ENCODE measurements at regions not wholly inside any gene's neighbourhood (a gene's known extent, or its start where the extent isn't known, plus 50 kb on each side); places are given as distances from the start of the nearest gene placed in this dataset.

DNA sequence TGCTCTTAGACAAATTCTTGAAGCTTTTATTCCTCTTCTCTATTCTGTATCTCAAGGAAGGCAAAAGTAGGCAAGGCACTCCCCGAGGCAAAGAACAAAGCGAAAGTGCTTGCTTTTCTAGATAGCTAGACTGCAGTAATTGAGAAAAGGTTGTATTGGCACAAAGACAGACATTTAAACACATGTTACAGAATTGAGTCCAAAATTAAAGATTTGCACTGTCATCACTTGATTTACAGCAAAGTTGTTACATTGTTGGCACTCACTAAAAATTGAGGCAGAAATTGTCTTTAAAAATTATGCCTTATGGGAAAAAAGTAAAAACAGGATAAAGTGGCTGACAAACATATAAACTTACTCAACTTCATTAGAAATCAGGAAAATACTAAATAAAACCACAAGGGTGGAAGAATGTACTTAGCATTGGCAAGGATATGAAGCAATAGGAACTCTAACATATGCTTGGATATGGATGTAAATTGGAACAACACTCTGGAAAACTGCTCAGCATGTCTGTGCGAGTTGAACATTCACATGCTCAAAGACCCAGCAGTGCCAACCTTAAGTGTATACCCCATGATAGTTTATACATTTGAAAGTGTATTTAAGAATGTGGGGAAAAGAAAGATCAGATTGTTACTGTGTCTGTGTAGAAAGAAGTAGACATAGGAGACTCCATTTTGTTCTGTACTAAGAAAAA lies 491.3 kb downstream of the GLRX3 start:
- TF ChIP-seq GATA2 (IDR thresholded peaks at IDR 0.05; ENCODE audit: low read depth, low read length) (no peak), GATA3 (IDR thresholded peaks at IDR 0.05; ENCODE audit: low read depth, low read length) (no peak)

DNA sequence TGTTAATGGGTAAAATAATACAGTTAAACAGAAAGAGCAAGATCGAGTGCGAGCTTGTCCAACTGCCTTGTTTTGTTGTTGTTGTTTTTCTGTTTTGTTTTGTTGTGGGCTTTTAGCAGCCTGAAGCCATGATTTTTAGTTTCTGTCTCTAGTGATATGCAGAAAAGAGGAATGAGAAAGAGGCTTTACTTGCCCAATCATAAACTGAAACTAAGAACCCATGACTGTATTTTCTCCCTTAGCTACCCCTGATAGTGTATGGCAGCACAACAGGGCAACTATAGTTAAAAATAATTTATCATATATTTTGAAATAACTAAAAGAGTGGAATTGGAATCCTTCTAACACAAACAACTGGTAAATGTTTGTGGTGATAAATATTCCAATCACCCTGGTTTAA lies 493.9 kb downstream of the GLRX3 start:
- TF ChIP-seq GATA2 (IDR thresholded peaks at IDR 0.05; ENCODE audit: low read depth, low read length) (no peak), GATA3 (IDR thresholded peaks at IDR 0.05; ENCODE audit: low read depth, low read length) (no peak)

DNA sequence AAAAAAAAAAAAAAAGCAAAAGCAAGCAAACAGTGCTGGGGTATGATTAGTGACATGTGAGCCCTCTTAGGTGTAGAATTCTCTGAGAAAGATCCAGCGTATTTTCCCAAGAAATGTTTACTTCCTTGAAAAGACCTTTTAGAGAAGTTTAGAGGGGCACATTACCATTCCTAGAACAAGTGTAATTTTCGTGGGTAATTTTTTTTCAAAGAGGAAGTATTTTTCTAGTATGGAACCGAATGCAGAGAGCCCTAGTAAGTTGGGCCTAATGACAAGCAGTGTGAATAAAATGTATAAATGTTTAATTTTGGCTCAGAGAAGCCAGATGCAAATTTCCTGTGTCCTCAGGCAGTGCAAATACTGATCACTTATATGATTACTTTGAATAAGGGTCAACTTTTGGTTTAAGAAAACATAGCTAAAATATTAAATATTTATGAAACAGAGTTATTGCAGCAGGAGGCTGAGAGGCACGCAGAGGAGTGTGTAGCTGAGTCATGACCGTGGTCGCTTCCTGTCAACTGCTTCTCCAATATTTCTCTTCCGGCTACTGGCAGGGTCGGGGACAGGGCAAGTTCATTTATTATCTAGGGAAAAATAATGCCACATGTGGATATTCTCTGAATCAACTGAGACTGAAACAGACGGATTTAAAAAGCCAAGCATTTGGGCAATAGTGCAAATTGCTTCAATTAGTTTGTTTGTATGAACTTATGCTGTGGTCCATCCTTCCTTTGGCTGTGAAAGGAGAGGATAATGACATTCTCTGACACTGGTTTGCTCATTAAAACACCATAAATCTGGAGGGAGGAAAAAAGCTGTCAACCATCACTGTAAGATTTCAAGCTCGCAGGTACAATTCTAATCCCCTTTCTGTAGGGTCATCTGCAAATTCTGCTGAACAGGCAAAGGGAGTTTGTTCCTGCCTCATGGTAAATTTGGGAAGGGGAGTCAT lies 495.2 kb downstream of the GLRX3 start:
- TF ChIP-seq GATA3 (IDR thresholded peaks at IDR 0.05; ENCODE audit: low read depth, low read length) (no peak), GATA2 (IDR thresholded peaks at IDR 0.05; ENCODE audit: low read depth, low read length) (no peak)

DNA sequence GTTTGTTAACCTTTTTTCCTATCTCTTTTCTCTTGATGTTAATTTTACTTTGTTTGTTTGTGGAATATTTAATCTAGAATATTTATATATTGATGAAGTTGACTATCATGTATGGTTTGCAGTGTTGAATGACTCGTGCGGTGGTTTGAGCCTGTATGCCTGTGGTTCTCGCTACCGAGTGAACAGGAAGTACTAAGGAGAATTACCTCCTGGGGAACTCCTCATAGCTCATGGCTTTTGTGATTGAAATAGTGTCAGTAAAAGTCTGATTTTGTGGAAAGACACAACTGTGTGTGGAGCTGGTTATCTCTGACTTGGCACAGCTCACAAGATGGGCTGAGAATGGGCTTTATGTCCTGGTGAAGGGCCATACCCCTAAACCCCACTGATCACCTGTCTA lies 498.6 kb downstream of the GLRX3 start:
- no peak for TF ChIP-seq GATA2 (IDR thresholded peaks at IDR 0.05; ENCODE audit: low read depth, low read length)
- no peak for TF ChIP-seq GATA3 (IDR thresholded peaks at IDR 0.05; ENCODE audit: low read depth, low read length)

DNA sequence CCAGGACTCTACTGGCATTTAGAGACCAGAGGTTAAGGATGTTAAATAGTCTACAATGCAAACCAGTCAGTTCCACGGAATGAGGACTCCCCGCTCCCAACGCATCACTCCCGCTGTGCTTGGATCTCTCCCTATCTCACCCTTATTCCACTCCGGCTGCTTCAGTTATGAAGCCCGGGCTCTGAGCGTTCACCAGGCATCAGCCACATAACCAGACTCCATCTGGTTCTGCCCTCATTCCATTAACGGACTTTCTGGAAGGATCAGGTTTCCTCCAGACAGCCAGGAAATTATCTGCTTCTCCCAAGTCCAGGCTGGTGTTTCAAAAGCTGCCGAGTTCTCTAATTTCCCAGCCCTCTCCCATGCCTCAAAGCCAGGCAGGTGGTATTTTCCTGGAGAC lies 499.3 kb downstream of the GLRX3 start:
- TF ChIP-seq GATA3 (IDR thresholded peaks at IDR 0.05; ENCODE audit: low read depth, low read length) (no peak), GATA2 (IDR thresholded peaks at IDR 0.05; ENCODE audit: low read depth, low read length) (no peak)

DNA sequence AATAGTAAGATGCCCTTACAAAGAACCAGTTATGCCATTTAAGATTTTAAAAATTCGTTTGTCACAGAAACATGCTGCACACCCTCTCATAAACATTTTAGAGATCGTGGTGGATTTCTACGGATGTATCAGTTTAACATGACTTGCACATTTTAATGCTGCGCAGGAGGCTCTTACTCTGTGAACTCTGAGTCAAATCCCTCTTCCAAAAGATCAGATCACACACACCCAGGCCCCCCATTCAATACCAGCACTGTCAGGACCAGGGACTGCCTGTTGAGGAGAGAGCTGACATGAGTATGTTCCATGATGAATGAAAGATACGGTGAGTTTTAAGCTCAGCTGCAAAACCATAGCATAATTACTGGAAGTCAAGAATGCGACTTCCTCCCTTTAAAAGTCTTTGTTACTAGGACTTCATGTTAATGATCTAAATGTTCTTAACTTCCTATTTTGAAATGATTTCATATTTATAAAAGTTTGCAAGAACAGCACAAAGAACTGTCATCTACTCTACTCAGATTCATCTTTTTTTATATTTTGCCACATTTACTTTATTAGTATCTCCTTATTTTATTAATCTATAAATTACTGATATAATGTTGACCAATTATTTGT lies 500.2 kb downstream of the GLRX3 start:
- TF ChIP-seq GATA3 (IDR thresholded peaks at IDR 0.05; ENCODE audit: low read depth, low read length): no peak
- no peak for TF ChIP-seq GATA2 (IDR thresholded peaks at IDR 0.05; ENCODE audit: low read depth, low read length)

DNA sequence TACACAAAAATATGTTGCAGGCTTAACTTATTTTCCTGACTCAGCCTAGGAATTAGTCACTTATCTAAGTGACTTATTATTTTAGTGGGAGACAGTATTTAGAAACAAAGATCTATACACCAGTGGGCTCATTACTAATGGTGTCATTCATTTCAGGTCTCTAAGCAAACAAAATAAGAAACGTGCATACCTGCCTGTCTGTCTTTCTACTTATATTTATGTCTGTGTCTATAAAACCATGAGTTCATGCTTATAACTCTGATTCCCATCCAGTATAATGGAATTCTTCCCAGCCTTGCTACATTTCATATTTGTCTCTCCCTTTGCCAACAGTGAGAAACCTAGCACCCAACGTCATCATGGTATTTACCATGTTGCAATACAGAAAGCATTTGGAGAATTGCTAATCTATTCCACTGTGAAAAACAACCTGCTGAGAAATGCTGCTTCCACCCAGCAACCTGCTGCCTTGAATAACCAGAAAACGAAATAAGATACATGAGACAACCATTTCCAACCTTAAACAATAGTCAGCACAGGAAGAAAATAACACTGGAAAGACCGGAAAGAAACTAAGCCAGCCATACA lies 501.0 kb downstream of the GLRX3 start:
- TF ChIP-seq GATA2 (IDR thresholded peaks at IDR 0.05; ENCODE audit: low read depth, low read length): no peak
- no peak for TF ChIP-seq GATA3 (IDR thresholded peaks at IDR 0.05; ENCODE audit: low read depth, low read length)

DNA sequence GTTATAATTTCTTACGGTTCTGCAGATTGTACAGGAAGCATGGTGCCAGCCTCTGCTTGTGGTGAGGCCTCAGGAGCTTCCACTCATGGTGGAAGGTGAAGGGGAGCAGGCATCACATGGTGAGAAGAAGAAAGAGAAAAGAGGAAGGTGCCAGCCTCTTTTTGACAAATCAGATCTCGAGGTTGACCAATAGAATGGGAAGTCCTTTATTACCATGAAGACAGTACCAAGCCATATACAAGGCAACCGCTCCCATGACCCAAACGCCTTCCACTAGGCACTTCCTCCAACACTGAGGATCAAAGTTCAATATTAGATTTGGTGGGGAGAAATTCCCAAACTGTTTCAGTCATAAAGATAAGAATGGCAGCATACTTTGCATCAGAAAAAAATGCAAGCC lies 502.8 kb downstream of the GLRX3 start:
- no peak for TF ChIP-seq GATA2 (IDR thresholded peaks at IDR 0.05; ENCODE audit: low read depth, low read length)
- no peak for TF ChIP-seq GATA3 (IDR thresholded peaks at IDR 0.05; ENCODE audit: low read depth, low read length)

DNA sequence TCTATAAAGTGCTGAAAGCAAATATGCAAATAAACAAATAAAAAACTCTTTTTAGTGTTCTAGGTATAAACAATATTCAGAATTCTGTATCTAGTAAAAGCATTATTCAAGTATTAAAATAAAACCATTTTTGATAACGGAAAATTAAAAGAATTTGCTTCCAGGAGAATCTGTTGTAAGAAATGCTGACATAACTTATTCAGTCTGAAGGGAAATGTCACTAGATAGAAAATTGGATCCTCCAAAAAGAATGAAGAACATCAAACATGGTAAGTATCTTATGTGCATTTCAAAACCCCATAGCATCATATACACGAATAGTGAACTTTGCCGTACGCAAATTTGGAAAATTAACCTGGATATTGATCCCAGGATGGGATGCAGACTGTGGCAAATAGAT lies 506.7 kb downstream of the GLRX3 start:
- no peak for TF ChIP-seq GATA3 (IDR thresholded peaks at IDR 0.05; ENCODE audit: low read depth, low read length)
- no peak for TF ChIP-seq GATA2 (IDR thresholded peaks at IDR 0.05; ENCODE audit: low read depth, low read length)

DNA sequence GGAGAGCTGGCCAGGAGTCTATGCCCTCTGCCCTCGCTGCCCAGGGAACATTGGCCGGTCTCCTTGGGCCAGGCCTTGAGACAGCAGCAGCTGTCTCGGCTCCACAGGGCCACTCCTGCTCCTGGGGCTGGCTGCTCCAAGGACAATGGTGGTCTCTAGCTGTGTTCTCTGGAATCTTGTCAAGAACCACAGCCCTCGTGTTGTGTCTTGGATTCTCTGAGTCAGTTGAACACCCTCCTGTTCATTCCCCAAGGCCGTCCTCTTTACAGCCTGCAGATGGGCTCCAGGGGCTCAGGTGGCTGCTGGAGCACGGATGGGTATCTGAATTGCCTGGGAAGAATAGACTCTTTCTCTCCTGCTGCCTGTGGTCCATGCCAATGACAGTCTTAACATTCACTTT lies 511.1 kb downstream of the GLRX3 start:
- TF ChIP-seq GATA2 (IDR thresholded peaks at IDR 0.05; ENCODE audit: low read depth, low read length): no peak
- no peak for TF ChIP-seq GATA3 (IDR thresholded peaks at IDR 0.05; ENCODE audit: low read depth, low read length)

DNA sequence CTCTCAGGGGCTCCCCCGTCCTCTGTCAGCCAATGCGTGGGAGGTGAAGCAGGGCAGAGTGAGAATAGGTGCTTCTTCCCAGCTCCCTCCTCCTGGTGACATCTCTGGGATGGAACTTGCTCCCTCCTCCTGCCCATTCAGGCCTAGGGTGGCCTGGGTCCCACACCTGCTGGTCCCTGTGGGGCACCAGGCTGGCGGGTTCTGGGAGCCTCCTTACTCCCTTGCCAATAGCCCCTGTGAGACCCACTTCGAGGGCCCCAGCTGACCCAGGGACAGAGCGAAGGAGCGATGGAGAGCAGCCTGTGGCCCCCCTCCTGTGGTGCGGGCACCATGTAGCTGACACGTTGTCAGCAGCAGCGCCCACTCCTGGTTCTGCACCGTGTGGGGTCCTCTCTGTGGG lies 512.6 kb downstream of the GLRX3 start:
- TF ChIP-seq GATA3 (IDR thresholded peaks at IDR 0.05; ENCODE audit: low read depth, low read length) (no peak), GATA2 (IDR thresholded peaks at IDR 0.05; ENCODE audit: low read depth, low read length) (no peak)

DNA sequence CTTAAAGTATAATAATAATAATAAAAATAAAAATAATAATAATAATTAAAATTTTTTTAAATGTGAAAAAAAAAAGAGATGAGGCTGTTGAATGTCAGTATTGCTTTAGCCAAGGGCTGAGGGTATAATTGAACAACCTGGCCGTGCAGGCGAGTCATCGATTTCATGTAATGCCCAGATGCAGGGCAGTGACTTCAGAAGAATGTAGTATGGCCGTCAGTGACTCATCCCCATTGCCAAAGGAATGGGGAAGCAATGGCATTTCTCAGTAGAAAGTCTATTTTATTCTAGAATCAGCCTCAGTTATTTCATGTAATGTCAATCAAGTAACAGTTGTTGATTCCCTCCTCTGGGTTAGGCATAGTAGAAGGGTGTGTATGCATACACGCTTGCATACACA lies 516.4 kb downstream of the GLRX3 start:
- TF ChIP-seq GATA3 (IDR thresholded peaks at IDR 0.05; ENCODE audit: low read depth, low read length): no peak
- TF ChIP-seq GATA2 (IDR thresholded peaks at IDR 0.05; ENCODE audit: low read depth, low read length): no peak

DNA sequence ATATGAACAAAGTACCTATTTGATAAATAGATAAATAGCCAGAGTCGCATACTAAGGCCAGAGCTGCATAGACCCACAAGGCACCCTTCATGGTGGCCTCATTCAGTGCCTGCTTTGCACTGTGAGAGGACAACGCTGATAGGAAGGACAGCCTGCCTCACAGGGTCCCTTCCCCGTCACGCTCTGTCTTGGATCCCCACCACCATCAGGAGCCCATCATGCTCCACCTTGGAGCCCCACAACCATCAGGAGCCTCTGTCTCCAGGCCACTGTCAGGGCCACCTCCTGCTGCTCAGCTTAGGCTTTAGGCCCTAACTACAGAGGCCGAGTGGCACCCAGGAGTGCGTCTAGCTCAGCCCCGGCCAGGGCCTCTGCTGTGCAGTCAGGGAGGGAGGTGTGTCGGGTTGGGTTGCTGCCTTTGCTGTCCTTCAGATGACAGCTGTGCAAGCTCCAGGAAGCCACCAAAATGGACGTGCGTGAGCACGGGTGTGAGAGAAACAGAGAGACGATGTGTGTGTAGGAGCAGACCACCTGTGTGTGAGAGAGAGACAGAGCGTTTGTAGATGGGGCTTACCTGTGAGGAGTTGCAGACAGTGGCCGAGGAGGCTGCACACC lies 516.9 kb downstream of the GLRX3 start:
- no peak for TF ChIP-seq GATA2 (IDR thresholded peaks at IDR 0.05; ENCODE audit: low read depth, low read length)
- TF ChIP-seq GATA3 (IDR thresholded peaks at IDR 0.05; ENCODE audit: low read depth, low read length): no peak

DNA sequence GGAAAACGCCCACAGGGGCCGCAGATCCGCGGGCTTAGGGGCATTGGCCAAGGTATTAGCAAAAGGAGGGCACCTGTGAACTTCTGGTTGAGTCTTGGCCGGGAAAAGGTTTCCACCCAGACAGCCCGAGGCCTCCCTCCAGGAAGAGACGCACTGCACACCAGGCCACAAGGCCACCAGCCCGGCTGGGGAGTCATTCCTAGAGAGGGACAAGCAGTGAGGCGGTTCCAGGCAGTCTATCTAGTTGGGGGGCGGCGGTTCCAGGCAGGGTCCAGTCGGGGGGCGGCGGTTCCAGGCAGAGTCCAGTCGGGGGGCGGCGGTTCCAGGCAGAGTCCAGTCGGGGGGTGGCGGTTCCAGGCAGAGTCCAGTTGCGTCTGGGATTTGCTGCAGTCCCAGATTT lies 518.5 kb downstream of the GLRX3 start:
- TF ChIP-seq GATA3 (IDR thresholded peaks at IDR 0.05; ENCODE audit: low read depth, low read length) (no peak), GATA2 (IDR thresholded peaks at IDR 0.05; ENCODE audit: low read depth, low read length) (no peak)

Measured in SH-SY5Y (cell line).